B cell (primary cell): ENCODE measurements at regions not wholly inside any gene's neighbourhood (a gene's known extent, or its start where the extent isn't known, plus 50 kb on each side); places are given as distances from the start of the nearest gene placed in this dataset.

Experiments used
- ATAC-seq: fragments of 200-7000 bp; cut with Tn5 transposase; one replicate; pipeline ENCODE4 v1.10.0; 2021; ENCODE audit warnings: low read depth, mild to moderate bottlenecking, moderate number of reproducible peaks, moderate library complexity
- CTCF ChIA-PET: fragments of 350-600 bp; sonication (Branson Sonifier 250); formaldehyde crosslinking; loops from one replicate; lab custom pipeline; 2021; ENCODE audit warnings: antibody characterized with exemption, inconsistent platforms; lab: Charles Lee
- POLR2A ChIA-PET: fragments of 350-600 bp; sonication (Branson Sonifier 250); formaldehyde crosslinking; loops from one replicate; lab custom pipeline; 2021; ENCODE audit warnings: antibody characterized with exemption; lab: Charles Lee
- DNase-seq: peaks from one replicate; pipeline ENCODE4 v3.0.0; 2013
- H2AFZ ChIP-seq: 2 replicates; pipeline ENCODE4 v1.6.1; 2012; ENCODE audit warnings: mild to moderate bottlenecking, low read depth, low read length; ENCODE audit not compliant: insufficient read depth, poor library complexity, severe bottlenecking
- H3K27ac ChIP-seq, 2 donors: 1 replicate in 1 of 2; 2 replicates in 1 of 2; pipeline ENCODE4 v1.5.1; 2012 to 2013; ENCODE audit warnings: low read length in 2 of 2, mild to moderate bottlenecking in 2 of 2, moderate library complexity in 1 of 2
- H3K27me3 ChIP-seq, 4 experiments: fragments of 200-600 bp in 1 of 4; sonication (generic) in 1 of 4; replicated peaks in 1 of 4; 1 replicate in 2 of 4; 2 replicates in 2 of 4; pipeline versions ENCODE4 v1.6.1 to v1.7.0; 2013 to 2016; ENCODE audit warnings: low read length in 3 of 4, mild to moderate bottlenecking in 2 of 4, mixed read lengths in 1 of 4, moderate library complexity in 1 of 4; ENCODE audit not compliant: insufficient read depth in 4 of 4, control insufficient read depth in 3 of 4; ENCODE audit errors: control extremely low read depth in 1 of 4
- H3K36me3 ChIP-seq, 2 experiments: replicated peaks in 1 of 2; 1 replicate in 1 of 2; 2 replicates in 1 of 2; pipeline versions ENCODE4 v1.6.1 to v1.7.1; 2013; ENCODE audit warnings: low read length in 1 of 2; ENCODE audit not compliant: insufficient read depth in 2 of 2, control insufficient read depth in 1 of 2; ENCODE audit errors: control extremely low read depth in 1 of 2, extremely low read depth in 1 of 2
- H3K4me1 ChIP-seq, 2 donors: fragments of 200-600 bp in 1 of 2; sonication (generic) in 1 of 2; 1 replicate in 1 of 2; 2 replicates in 1 of 2; pipeline versions ENCODE4 v1.5.1 to v1.6.1; 2013 to 2017; ENCODE audit warnings: low read length in 2 of 2; ENCODE audit not compliant: control insufficient read depth in 2 of 2, insufficient read depth in 2 of 2
- H3K4me2 ChIP-seq: replicated peaks from 2 replicates; pipeline ENCODE3; 2012; ENCODE audit warnings: mild to moderate bottlenecking, low read depth, low read length; ENCODE audit not compliant: poor library complexity, severe bottlenecking
- H3K4me3 ChIP-seq, 5 experiments: fragments of 200-600 bp in 1 of 5; sonication (generic) in 1 of 5; 1 replicate in 3 of 5; 2 replicates in 2 of 5; pipeline versions ENCODE4 v1.5.1 to v1.7.0; 2011 to 2016; ENCODE audit warnings: low read length in 4 of 5, mild to moderate bottlenecking in 4 of 5, low read depth in 2 of 5, control low read depth in 1 of 5, moderate library complexity in 1 of 5; ENCODE audit not compliant: insufficient read depth in 1 of 5; ENCODE audit errors: control extremely low read depth in 1 of 5, extremely low read depth in 1 of 5
- H3K79me2 ChIP-seq: fragments of 200-600 bp; sonication (generic); one replicate; pipeline ENCODE4 v1.6.0; 2016; ENCODE audit warnings: low read length; ENCODE audit not compliant: control insufficient read depth, insufficient read depth
- H3K9ac ChIP-seq: fragments of 200-600 bp; sonication (generic); 2 replicates; pipeline ENCODE4 v1.6.1; 2017; ENCODE audit warnings: mild to moderate bottlenecking, low read length, moderate library complexity
- H3K9me3 ChIP-seq, 3 donors: one replicate each; pipeline versions ENCODE4 v1.6.1 to v1.7.1; 2013; ENCODE audit warnings: low read length in 2 of 3; ENCODE audit not compliant: control insufficient read depth in 2 of 3, insufficient read depth in 1 of 3; ENCODE audit errors: control extremely low read depth in 1 of 3
- H4K20me1 ChIP-seq: 2 replicates; pipeline ENCODE4 v1.6.0; 2012; ENCODE audit warnings: mild to moderate bottlenecking, low read length; ENCODE audit not compliant: insufficient read depth, control insufficient read depth, poor library complexity, severe bottlenecking
- H3K27ac Mint-ChIP-seq: one replicate; pipeline ENCODE4 v1.8.0; 2021; ENCODE audit warnings: mixed read lengths
- H3K27me3 Mint-ChIP-seq: one replicate; pipeline ENCODE4 v1.8.0; 2021; ENCODE audit warnings: mixed read lengths
- H3K4me1 Mint-ChIP-seq: one replicate; pipeline ENCODE4 v1.8.0; 2021; ENCODE audit warnings: mixed read lengths
- H3K4me3 Mint-ChIP-seq: one replicate; pipeline ENCODE4 v1.8.0; 2021; ENCODE audit warnings: mixed read lengths
- H3K9me3 Mint-ChIP-seq: one replicate; pipeline ENCODE4 v1.8.0; 2022; ENCODE audit warnings: mixed read lengths; ENCODE audit not compliant: insufficient read depth
- EZH2 ChIP-seq: IDR thresholded peaks from 2 replicates; pipeline ENCODE4 v1.6.1; 2012; ENCODE audit warnings: borderline replicate concordance, low read depth, mild to moderate bottlenecking, moderate library complexity, low read length; ENCODE audit not compliant: insufficient read depth, poor library complexity, severe bottlenecking
- WGBS: methylation state at CpG from one replicate; pipeline ENCODE4 v1.1.5; 2013; ENCODE audit warnings: missing lambda C conversion rate; ENCODE audit not compliant: insufficient coverage; 5-methylcytosine and 5-hydroxymethylcytosine counted together
- intact Hi-C: fragments of 100-400 bp; cut with micrococcal nuclease; formaldehyde crosslinking; loops from one replicate; pipeline ENCODE4 v1.10.0; 2022
- TF ChIP-seq, protein P1 (sequence below): fragments of 200-600 bp; IDR thresholded peaks from one replicate; pipeline ENCODE4 v1.8.0; 2022; ENCODE audit warnings: antibody characterized with exemption, mild to moderate bottlenecking

DNA sequence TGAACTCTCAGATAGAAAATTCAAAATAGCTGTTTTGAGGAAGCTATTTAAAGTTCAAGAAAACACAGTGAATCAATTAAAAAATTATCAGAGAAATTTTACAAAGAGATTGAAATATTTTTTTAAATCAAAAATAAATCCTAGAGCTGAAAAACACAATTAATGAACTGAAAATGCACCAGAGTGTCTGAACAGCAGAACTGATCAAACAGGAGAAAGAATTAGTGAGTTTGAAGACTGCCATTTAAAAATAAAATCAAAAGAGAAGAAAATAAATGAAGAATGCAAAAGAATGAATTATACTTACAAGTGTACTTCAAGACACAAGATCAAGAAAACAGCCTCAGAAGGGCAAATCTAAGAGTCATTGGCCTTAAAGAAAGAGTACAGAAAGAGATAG, 1000.2 kb upstream of the ATXN8OS start:
- Histone ChIP-seq H3K27ac (no peak overlapping the region), H3K9ac (no peak overlapping the region), H3K79me2 (no peaks in the 10 kb centered on the region), H4K20me1 (no peaks in the 10 kb centered on the region), H3K9me3 (peaks cover 0 to 8% (median 4%) of the 10 kb centered on the region in 3 donors), H3K4me2 (no peak overlapping the region), H3K27me3 (no peaks in the 10 kb centered on the region), H3K4me1 (no peaks in the 10 kb centered on the region), H3K4me3 (no peak overlapping the region), H3K36me3 (no peaks in the 10 kb centered on the region), H2AFZ (no peak overlapping the region)
- intact Hi-C loops: no loop called here
- ATAC-seq (no peak), DNase-seq (no peak)
- no peaks in the 10 kb centered on the region for H3K27me3 Mint-ChIP-seq
- no peak overlapping the region for H3K27ac Mint-ChIP-seq
- no peak overlapping the region for H3K4me3 Mint-ChIP-seq
- ChIA-PET POLR2A (no interaction called here), CTCF (no interaction called here)
- peaks cover 1% of the 10 kb centered on the region for H3K9me3 Mint-ChIP-seq
- TF ChIP-seq, protein P1, sequence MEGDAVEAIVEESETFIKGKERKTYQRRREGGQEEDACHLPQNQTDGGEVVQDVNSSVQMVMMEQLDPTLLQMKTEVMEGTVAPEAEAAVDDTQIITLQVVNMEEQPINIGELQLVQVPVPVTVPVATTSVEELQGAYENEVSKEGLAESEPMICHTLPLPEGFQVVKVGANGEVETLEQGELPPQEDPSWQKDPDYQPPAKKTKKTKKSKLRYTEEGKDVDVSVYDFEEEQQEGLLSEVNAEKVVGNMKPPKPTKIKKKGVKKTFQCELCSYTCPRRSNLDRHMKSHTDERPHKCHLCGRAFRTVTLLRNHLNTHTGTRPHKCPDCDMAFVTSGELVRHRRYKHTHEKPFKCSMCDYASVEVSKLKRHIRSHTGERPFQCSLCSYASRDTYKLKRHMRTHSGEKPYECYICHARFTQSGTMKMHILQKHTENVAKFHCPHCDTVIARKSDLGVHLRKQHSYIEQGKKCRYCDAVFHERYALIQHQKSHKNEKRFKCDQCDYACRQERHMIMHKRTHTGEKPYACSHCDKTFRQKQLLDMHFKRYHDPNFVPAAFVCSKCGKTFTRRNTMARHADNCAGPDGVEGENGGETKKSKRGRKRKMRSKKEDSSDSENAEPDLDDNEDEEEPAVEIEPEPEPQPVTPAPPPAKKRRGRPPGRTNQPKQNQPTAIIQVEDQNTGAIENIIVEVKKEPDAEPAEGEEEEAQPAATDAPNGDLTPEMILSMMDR: no peak
- no peak for TF ChIP-seq EZH2
- H3K4me1 Mint-ChIP-seq: no peaks in the 10 kb centered on the region

DNA sequence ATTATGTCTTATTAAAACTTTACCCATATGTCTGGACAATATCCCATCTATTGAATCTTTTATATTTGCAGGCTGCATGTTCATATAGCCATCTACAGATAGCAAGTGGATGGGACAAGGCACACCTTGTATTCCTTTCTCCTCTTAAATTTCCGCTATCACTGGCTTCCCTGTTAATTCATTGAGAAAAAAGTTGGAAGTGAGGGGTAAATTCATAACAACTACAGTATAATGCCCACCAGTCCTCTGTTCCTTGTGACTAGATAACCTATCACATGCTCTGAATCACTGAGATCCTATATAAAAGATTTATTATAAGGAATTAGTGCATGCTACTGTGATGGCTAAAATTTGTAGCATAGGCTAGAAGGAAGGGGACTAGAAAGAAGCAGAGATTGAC, 1005.8 kb upstream of the ATXN8OS start:
- Histone ChIP-seq H3K27ac (no peak overlapping the region), H3K27me3 (no peaks in the 10 kb centered on the region), H3K4me3 (no peak overlapping the region), H3K4me2 (no peak overlapping the region), H3K79me2 (no peaks in the 10 kb centered on the region), H3K9me3 (peaks cover under 1 to 6% (median 1%) of the 10 kb centered on the region in 3 donors), H4K20me1 (no peaks in the 10 kb centered on the region), H2AFZ (no peak overlapping the region), H3K36me3 (no peaks in the 10 kb centered on the region), H3K9ac (no peak overlapping the region), H3K4me1 (no peaks in the 10 kb centered on the region)
- H3K27ac Mint-ChIP-seq: no peak overlapping the region
- intact Hi-C loops: no loop called here
- CTCF ChIA-PET: no interaction called here
- ATAC-seq: no peak
- no peaks in the 10 kb centered on the region for H3K4me1 Mint-ChIP-seq
- no peaks in the 10 kb centered on the region for H3K9me3 Mint-ChIP-seq
- H3K27me3 Mint-ChIP-seq: no peaks in the 10 kb centered on the region
- no peak overlapping the region for H3K4me3 Mint-ChIP-seq
- TF ChIP-seq EZH2: no peak
- TF ChIP-seq, protein P1: no peak
- no CpG with 5 or more reads among the region's 1 CpG for WGBS
- no peak for DNase-seq
- POLR2A ChIA-PET: no interaction called here
